K562 (cell line): ENCODE measurements at regions not wholly inside any gene's neighbourhood (a gene's known extent, or its start where the extent isn't known, plus 50 kb on each side); places are given as distances from the start of the nearest gene placed in this dataset.

Experiments used
- ATAC-seq: fragments of 200-7000 bp; cut with Tn5 transposase; 3 replicates; pipeline ENCODE4 v1.9.1; 2020; ENCODE audit warnings: moderate library complexity
- BruUV-seq: library from RNA; stranded (reverse); fragments of 400-500 nt; replicated peaks from 2 replicates; lab custom pipeline; 2021; lab: Mats Ljungman, UMichigan
- CTCF ChIA-PET: fragments of 300-600 bp; formaldehyde crosslinking; extraction: SDS; loops from one replicate; lab custom pipeline; 2021; ENCODE audit warnings: low intra/inter-chr PET ratio; lab: Yijun Ruan, JAX
- POLR2A ChIA-PET: fragments of 300-600, 350-650 bp; sonication (Branson Sonifier 250); formaldehyde crosslinking; extraction: SDS; loops from one replicate; lab custom pipeline; 2021; ENCODE audit warnings: antibody characterized with exemption, inconsistent platforms; lab: Yijun Ruan, JAX
- DNase-seq, 4 experiments: peaks; one replicate each; pipeline versions ENCODE4 v3.0.0 to v3.0.0-alpha.2; 2011 to 2018; ENCODE audit warnings: low spot score in 3 of 4, mixed read lengths in 3 of 4; ENCODE audit errors: extremely low read depth in 1 of 4
- FAIRE-seq: peaks from 2 replicates; lab custom pipeline; 2011; peaks lifted over from hg19 to GRCh38; lab: Jason Lieb, UNC
- H2AFZ ChIP-seq: 2 replicates; pipeline ENCODE4 v1.6.0; 2011; ENCODE audit warnings: low read depth, low read length, control low read depth, inconsistent platforms
- H3K27ac ChIP-seq: fragments of 200-600 bp; 3 replicates; pipeline ENCODE4 v1.8.0; 2011; ENCODE audit warnings: low read depth, mild to moderate bottlenecking, control low read depth, inconsistent platforms, low read length, moderate library complexity, mixed read lengths; ENCODE audit errors: extremely low read depth
- H3K27me3 ChIP-seq, 2 experiments: fragments of 300-600 bp in 1 of 2; 2 replicates in 1 of 2; 3 replicates in 1 of 2; pipeline versions ENCODE4 v1.6.0 to v1.8.0; 2011; ENCODE audit warnings: inconsistent platforms in 2 of 2, low read length in 2 of 2, mild to moderate bottlenecking in 1 of 2, mixed read lengths in 1 of 2, moderate library complexity in 1 of 2; ENCODE audit not compliant: control insufficient read depth in 2 of 2, insufficient read depth in 2 of 2
- H3K36me3 ChIP-seq: fragments of 300-600 bp; 3 replicates; pipeline ENCODE4 v1.8.0; 2011; ENCODE audit warnings: mild to moderate bottlenecking, low read length, inconsistent platforms; ENCODE audit not compliant: control insufficient read depth, insufficient read depth
- H3K4me1 ChIP-seq, 2 experiments: fragments of 200-600 bp in 1 of 2; replicated peaks in 1 of 2; 2 replicates in 1 of 2; 3 replicates in 1 of 2; pipeline versions ENCODE4 v1.5.1 to v1.8.0; 2011; ENCODE audit warnings: inconsistent platforms in 2 of 2, low read length in 2 of 2, mild to moderate bottlenecking in 1 of 2, mixed read lengths in 1 of 2, moderate library complexity in 1 of 2; ENCODE audit not compliant: control insufficient read depth in 2 of 2, insufficient read depth in 2 of 2
- H3K4me2 ChIP-seq: 2 replicates; pipeline ENCODE4 v1.6.1; 2011; ENCODE audit warnings: low read length, control low read depth, inconsistent platforms, mixed read lengths; ENCODE audit not compliant: insufficient read depth
- H3K4me3 ChIP-seq: fragments of 200-600 bp; sonication (generic), shearing (Covaris generic); 2 replicates; pipeline ENCODE4 v1.5.1; 2016; ENCODE audit warnings: control low read depth, inconsistent platforms
- H3K79me2 ChIP-seq: fragments of 200-600 bp; 3 replicates; pipeline ENCODE4 v1.8.0; 2011; ENCODE audit warnings: low read length, inconsistent platforms; ENCODE audit not compliant: control insufficient read depth, insufficient read depth
- H3K9ac ChIP-seq, 2 experiments: 2 replicates each; pipeline versions ENCODE4 v1.6.0 to v1.6.1; 2011; ENCODE audit warnings: low read depth in 2 of 2, low read length in 2 of 2, control low read depth in 1 of 2, inconsistent platforms in 1 of 2, mild to moderate bottlenecking in 1 of 2, mixed read lengths in 1 of 2; ENCODE audit not compliant: insufficient read depth in 1 of 2
- H3K9me1 ChIP-seq: one replicate; pipeline ENCODE4 v1.6.0; 2011; ENCODE audit warnings: inconsistent platforms, mild to moderate bottlenecking, low read length, moderate library complexity; ENCODE audit not compliant: control insufficient read depth, insufficient read depth
- H3K9me3 ChIP-seq: replicated peaks from 2 replicates; pipeline ENCODE4 v1.5.1; 2011; ENCODE audit warnings: low read depth, low read length, inconsistent platforms; ENCODE audit not compliant: control insufficient read depth, insufficient read depth
- H4K20me1 ChIP-seq: replicated peaks from 2 replicates; pipeline ENCODE4 v1.6.1; 2011; ENCODE audit warnings: low read length, inconsistent platforms, mixed read lengths; ENCODE audit not compliant: control insufficient read depth, insufficient read depth
- BCOR ChIP-seq: fragments of 450-650 bp; IDR thresholded peaks from 2 replicates; pipeline ENCODE4 v1.6.1; 2016
- C11orf30 ChIP-seq: fragments of 450-650 bp; IDR thresholded peaks from 2 replicates; pipeline ENCODE4 v1.6.1; 2016; ENCODE audit warnings: low read depth, mild to moderate bottlenecking
- CSDE1 ChIP-seq, 2 experiments: fragments of 450-650 bp; IDR thresholded peaks; 2 replicates each; pipeline ENCODE4 v1.6.1; 2016; ENCODE audit warnings: mild to moderate bottlenecking in 1 of 2
- ERF ChIP-seq: fragments of 450-650 bp; formaldehyde crosslinking; IDR thresholded peaks from 2 replicates; pipeline ENCODE4 v1.4.0; 2020; ENCODE audit warnings: mild to moderate bottlenecking, mixed read lengths
- FUS ChIP-seq: fragments of 200-400 bp; formaldehyde crosslinking; optimal IDR thresholded peaks from 2 replicates; pipeline ENCODE3; 2017; ENCODE audit warnings: low read depth, low read length
- HDAC6 ChIP-seq: IDR thresholded peaks from 2 replicates; pipeline ENCODE4 v1.6.1; 2012; ENCODE audit warnings: low read depth, mild to moderate bottlenecking, control low read depth, inconsistent platforms, low read length, moderate library complexity
- JUND ChIP-seq, 2 experiments: IDR thresholded peaks; 2 replicates in 1 of 2; 3 replicates in 1 of 2; pipeline ENCODE4 v1.6.1; 2011; ENCODE audit warnings: borderline replicate concordance in 2 of 2, low read depth in 2 of 2, low read length in 2 of 2, improper control_type of control experiment in 1 of 2, missing biosample characterization in 1 of 2, missing genetic modification characterization in 1 of 2, missing genetic modification reagents in 1 of 2
- LARP7 ChIP-seq: fragments of 450-650 bp; IDR thresholded peaks from 2 replicates; pipeline ENCODE4 v1.6.1; 2016
- MAFG ChIP-seq: fragments of 450-650 bp; conservative IDR thresholded peaks from 2 replicates; pipeline ENCODE4 v1.6.1; 2016; ENCODE audit warnings: missing genetic modification characterization, missing compliant biosample characterization
- POLR3A ChIP-seq: IDR thresholded peaks from 2 replicates; pipeline ENCODE4 v1.6.1; 2011; ENCODE audit warnings: borderline replicate concordance, mild to moderate bottlenecking, moderate library complexity; ENCODE audit not compliant: insufficient read length, insufficient read depth; ENCODE audit errors: extremely low read depth
- RBM14 ChIP-seq: fragments of 200-400 bp; formaldehyde crosslinking; IDR thresholded peaks from 2 replicates; pipeline ENCODE4 v1.6.1; 2018; ENCODE audit warnings: low read depth, mild to moderate bottlenecking, low read length, moderate library complexity, borderline replicate concordance; ENCODE audit not compliant: insufficient read depth
- TCF7L2 ChIP-seq: fragments of 150-350 bp; IDR thresholded peaks from 2 replicates; pipeline ENCODE4 v1.6.1; 2016; ENCODE audit warnings: low read depth, mild to moderate bottlenecking, low read length, moderate library complexity
- THRAP3 ChIP-seq: fragments of 450-650 bp; IDR thresholded peaks from 2 replicates; pipeline ENCODE4 v1.6.1; 2016; ENCODE audit warnings: mild to moderate bottlenecking, inconsistent platforms, borderline replicate concordance
- ZBTB7A ChIP-seq: IDR thresholded peaks from 2 replicates; pipeline ENCODE4 v1.6.1; 2011; ENCODE audit warnings: low read depth, mild to moderate bottlenecking, low read length, moderate library complexity, borderline replicate concordance; ENCODE audit not compliant: control insufficient read depth
- ZC3H4 ChIP-seq: sonication (generic); formaldehyde crosslinking; IDR thresholded peaks from 2 replicates; pipeline ENCODE4 v1.9.0; 2021; ENCODE audit warnings: missing genetic modification reagents, borderline replicate concordance
- ZKSCAN3 ChIP-seq: fragments of 250-450 bp; sonication (Bioruptor Pico); IDR thresholded peaks from 2 replicates; pipeline ENCODE4 v1.4.0; 2020
- ZNF140 ChIP-seq: fragments of 250-450 bp; sonication (Bioruptor Pico); IDR thresholded peaks from 2 replicates; pipeline ENCODE4 v1.8.0; 2021; ENCODE audit warnings: moderate library complexity, mild to moderate bottlenecking, inconsistent platforms
- ZNF77 ChIP-seq: fragments of 250-450 bp; sonication (Bioruptor Pico); IDR thresholded peaks from 2 replicates; pipeline ENCODE4 v1.5.0; 2020
- WGBS: fragments of 100-300 bp; shearing (Covaris generic); methylation state at CpG from one replicate; pipeline ENCODE4 v1.1.6; 2016; ENCODE audit warnings: low coverage, mixed read lengths; ENCODE audit not compliant: insufficient coverage; ENCODE audit errors: missing lambda C conversion rate; 5-methylcytosine and 5-hydroxymethylcytosine counted together
- in situ Hi-C: fragments of 300-500 bp; cut with MboI; formaldehyde crosslinking; loops from 4 replicates; pipeline ENCODE4 v1.15.0; 2018; ENCODE audit warnings: inconsistent platforms, mixed read lengths
- intact Hi-C: fragments of 100-400 bp; cut with micrococcal nuclease; formaldehyde crosslinking; loops from 2 replicates; pipeline ENCODE4 v1.14.2; 2022
- TF ChIP-seq, protein P1 (sequence below): fragments of 250-450 bp; sonication (Bioruptor Pico); IDR thresholded peaks from 2 replicates; pipeline ENCODE4 v1.4.0; 2020
- TF ChIP-seq, protein P2 (sequence below): fragments of 450-650 bp; IDR thresholded peaks from 2 replicates; pipeline ENCODE4 v1.6.1; 2018; ENCODE audit warnings: mild to moderate bottlenecking, low read depth; ENCODE audit not compliant: partially characterized antibody

DNA sequence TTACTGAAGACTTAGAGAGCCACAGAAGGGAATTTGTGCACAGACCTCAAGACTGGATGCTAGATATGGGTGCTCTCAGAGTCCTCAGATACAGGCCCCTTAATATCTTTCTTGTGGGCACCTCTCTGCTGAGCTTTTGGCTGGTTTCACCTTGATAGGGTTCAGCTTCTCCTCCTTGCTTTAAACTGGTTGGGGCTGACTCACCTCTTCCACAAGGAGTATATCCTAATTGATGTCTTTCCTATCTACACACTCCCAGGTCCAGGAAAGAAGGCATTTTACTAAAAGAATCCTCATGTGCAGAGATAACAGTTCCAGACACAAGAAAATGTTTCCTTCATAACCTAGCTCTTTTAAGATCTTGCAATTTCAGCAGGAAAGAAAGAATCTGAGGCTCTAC, 284.4 kb downstream of the NDFIP2 start (continued):
- no peak for TF ChIP-seq C11orf30
- TF ChIP-seq THRAP3: no peak
- no peak for TF ChIP-seq ZBTB7A
- no peak for TF ChIP-seq HDAC6
- TF ChIP-seq, protein P1, sequence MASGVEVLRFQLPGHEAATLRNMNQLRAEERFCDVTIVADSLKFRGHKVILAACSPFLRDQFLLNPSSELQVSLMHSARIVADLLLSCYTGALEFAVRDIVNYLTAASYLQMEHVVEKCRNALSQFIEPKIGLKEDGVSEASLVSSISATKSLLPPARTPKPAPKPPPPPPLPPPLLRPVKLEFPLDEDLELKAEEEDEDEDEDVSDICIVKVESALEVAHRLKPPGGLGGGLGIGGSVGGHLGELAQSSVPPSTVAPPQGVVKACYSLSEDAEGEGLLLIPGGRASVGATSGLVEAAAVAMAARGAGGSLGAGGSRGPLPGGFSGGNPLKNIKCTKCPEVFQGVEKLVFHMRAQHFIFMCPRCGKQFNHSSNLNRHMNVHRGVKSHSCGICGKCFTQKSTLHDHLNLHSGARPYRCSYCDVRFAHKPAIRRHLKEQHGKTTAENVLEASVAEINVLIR: no peak
- TF ChIP-seq FUS: no peak

DNA sequence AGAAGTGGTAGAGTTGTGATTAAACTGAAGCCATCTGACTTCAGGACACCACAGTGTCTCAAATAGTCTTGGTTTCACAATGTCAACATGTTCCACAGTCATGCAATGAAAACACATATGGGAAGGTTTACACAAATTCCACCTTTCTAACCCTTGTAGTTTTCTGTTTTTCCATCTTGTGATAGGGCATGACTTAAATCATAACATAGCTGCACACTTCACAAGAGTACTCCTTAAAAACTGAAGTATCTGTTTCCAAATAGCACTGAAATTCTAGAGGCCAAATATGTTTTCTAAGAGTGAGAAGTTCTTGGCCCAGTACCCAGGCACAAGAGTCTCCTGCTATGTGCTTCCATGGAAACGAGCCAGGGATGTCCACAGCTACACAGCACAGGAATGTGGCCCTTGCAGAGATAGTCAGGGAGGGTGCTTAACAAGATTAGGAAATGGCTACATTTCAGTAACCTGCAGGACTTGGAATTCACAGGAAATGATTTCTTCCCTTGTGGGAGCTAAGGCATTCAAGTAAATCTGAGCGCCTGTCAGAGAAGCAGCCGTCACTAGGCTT, 269.1 kb downstream of the NDFIP2 start:
- Histone ChIP-seq H3K4me3 (no peak overlapping the region), H3K36me3 (no peaks in the 10 kb centered on the region), H3K9me3 (no peaks in the 10 kb centered on the region), H3K4me1 (no peaks in the 10 kb centered on the region), H3K79me2 (no peaks in the 10 kb centered on the region), H2AFZ (no peak overlapping the region), H4K20me1 (no peaks in the 10 kb centered on the region), H3K27me3 (no peaks in the 10 kb centered on the region), H3K9ac (no peak overlapping the region), H3K4me2 (no peak overlapping the region), H3K27ac (no peak overlapping the region), H3K9me1 (no peaks in the 10 kb centered on the region)
- BruUV-seq: no TSS peak
- no peak for ATAC-seq
- no peak for FAIRE-seq
- intact Hi-C loops: no loop called here
- TF ChIP-seq BCOR: no peak
- no peak for TF ChIP-seq JUND (IDR thresholded peaks at IDR 0.05; ENCODE audit: borderline replicate concordance, low read depth, low read length)
- no peak for TF ChIP-seq JUND (tag; IDR thresholded peaks at IDR 0.05; ENCODE audit: borderline replicate concordance, low read depth, low read length)
- no peak for TF ChIP-seq CSDE1 (IDR thresholded peaks at IDR 0.05)
- no peak for TF ChIP-seq ZC3H4 (CRISPR knock-in tag)
- TF ChIP-seq RBM14: no peak
- TF ChIP-seq MAFG (tag): no peak
- TF ChIP-seq TCF7L2: no peak
- TF ChIP-seq LARP7: no peak
- no peak for TF ChIP-seq ZNF140
- TF ChIP-seq POLR3A: no peak
- TF ChIP-seq, protein P2, sequence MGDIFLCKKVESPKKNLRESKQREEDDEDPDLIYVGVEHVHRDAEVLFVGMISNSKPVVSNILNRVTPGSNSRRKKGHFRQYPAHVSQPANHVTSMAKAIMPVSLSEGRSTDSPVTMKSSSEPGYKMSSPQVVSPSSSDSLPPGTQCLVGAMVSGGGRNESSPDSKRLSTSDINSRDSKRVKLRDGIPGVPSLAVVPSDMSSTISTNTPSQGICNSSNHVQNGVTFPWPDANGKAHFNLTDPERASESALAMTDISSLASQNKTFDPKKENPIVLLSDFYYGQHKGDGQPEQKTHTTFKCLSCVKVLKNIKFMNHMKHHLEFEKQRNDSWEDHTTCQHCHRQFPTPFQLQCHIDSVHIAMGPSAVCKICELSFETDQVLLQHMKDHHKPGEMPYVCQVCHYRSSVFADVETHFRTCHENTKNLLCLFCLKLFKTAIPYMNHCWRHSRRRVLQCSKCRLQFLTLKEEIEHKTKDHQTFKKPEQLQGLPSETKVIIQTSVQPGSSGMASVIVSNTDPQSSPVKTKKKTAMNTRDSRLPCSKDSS: no peak
- TF ChIP-seq ZKSCAN3 (CRISPR knock-in tag): no peak
- no peak for TF ChIP-seq ZNF77
- TF ChIP-seq ERF (CRISPR knock-in tag): no peak
- DNase-seq: no peak
- CTCF ChIA-PET: no interaction called here
- 0% methylated on average over 3 of the region's 3 CpGs for WGBS
- in situ Hi-C loops: no loop called here
- POLR2A ChIA-PET: no interaction called here
